Neuronal stem cell (in vitro differentiated cells): ENCODE measurements at regions not wholly inside any gene's neighbourhood (a gene's known extent, or its start where the extent isn't known, plus 50 kb on each side); places are given as distances from the start of the nearest gene placed in this dataset.

Experiments
- DNase-seq: peaks from one replicate; pipeline ENCODE4 v3.0.0-alpha.2; 2013; ENCODE audit warnings: low spot score
- H2AFZ ChIP-seq: one replicate; pipeline ENCODE4 v1.6.1; 2013; ENCODE audit warnings: mild to moderate bottlenecking, low read length, inconsistent platforms
- H2AK5ac ChIP-seq: 2 replicates; pipeline ENCODE4 v1.6.1; 2013; ENCODE audit warnings: low read depth, mild to moderate bottlenecking, inconsistent platforms, low read length, moderate library complexity, mixed read lengths
- H2BK120ac ChIP-seq: 2 replicates; pipeline ENCODE4 v1.6.1; 2013; ENCODE audit warnings: low read depth, mild to moderate bottlenecking, inconsistent platforms, low read length, moderate library complexity, mixed read lengths
- H2BK12ac ChIP-seq: one replicate; pipeline ENCODE4 v1.6.1; 2013; ENCODE audit warnings: low read length, inconsistent platforms
- H2BK15ac ChIP-seq: 2 replicates; pipeline ENCODE4 v1.6.1; 2013; ENCODE audit warnings: mild to moderate bottlenecking, low read length, inconsistent platforms, mixed read lengths
- H2BK5ac ChIP-seq: one replicate; pipeline ENCODE4 v1.6.1; 2013; ENCODE audit warnings: inconsistent platforms, mild to moderate bottlenecking, low read length, moderate library complexity
- H3K14ac ChIP-seq: one replicate; pipeline ENCODE4 v1.6.1; 2013; ENCODE audit warnings: low read length, inconsistent platforms
- H3K18ac ChIP-seq: 2 replicates; pipeline ENCODE4 v1.6.1; 2013; ENCODE audit warnings: low read length, inconsistent platforms
- H3K23ac ChIP-seq: 2 replicates; pipeline ENCODE4 v1.6.1; 2013; ENCODE audit warnings: low read depth, mild to moderate bottlenecking, mixed read lengths, low read length, inconsistent platforms; ENCODE audit not compliant: poor library complexity
- H3K27ac ChIP-seq: replicated peaks from 3 replicates; pipeline ENCODE4 v1.5.1; 2013; ENCODE audit warnings: low read length, inconsistent platforms
- H3K27me3 ChIP-seq, 3 experiments: 2 replicates each; pipeline ENCODE4 v1.6.1; 2013; ENCODE audit warnings: low read length in 3 of 3, mild to moderate bottlenecking in 2 of 3, inconsistent platforms in 1 of 3, low read depth in 1 of 3, mixed read lengths in 1 of 3, moderate library complexity in 1 of 3; ENCODE audit not compliant: control insufficient read depth in 3 of 3, insufficient read depth in 3 of 3
- H3K36me3 ChIP-seq, 2 donors: replicated peaks in 1 of 2; 2 replicates each; pipeline ENCODE4 v1.6.1; 2013; ENCODE audit warnings: low read length in 2 of 2; ENCODE audit not compliant: control insufficient read depth in 2 of 2, insufficient read depth in 2 of 2
- H3K4ac ChIP-seq: 2 replicates; pipeline ENCODE4 v1.6.1; 2013; ENCODE audit warnings: inconsistent platforms, mild to moderate bottlenecking, low read length, moderate library complexity
- H3K4me1 ChIP-seq, 2 donors: 1 replicate in 1 of 2; 2 replicates in 1 of 2; pipeline ENCODE4 v1.6.1; 2013; ENCODE audit warnings: low read length in 2 of 2, low read depth in 1 of 2; ENCODE audit not compliant: control insufficient read depth in 2 of 2, insufficient read depth in 1 of 2
- H3K4me2 ChIP-seq: one replicate; pipeline ENCODE4 v1.6.1; 2013; ENCODE audit warnings: mild to moderate bottlenecking, low read length, inconsistent platforms; ENCODE audit not compliant: insufficient read depth, poor library complexity, severe bottlenecking
- H3K4me3 ChIP-seq, 2 donors: 2 replicates each; pipeline ENCODE4 v1.5.1; 2013; ENCODE audit warnings: low read length in 2 of 2, mild to moderate bottlenecking in 2 of 2, inconsistent platforms in 1 of 2, moderate library complexity in 1 of 2
- H3K79me1 ChIP-seq: one replicate; pipeline ENCODE4 v1.6.1; 2013; ENCODE audit warnings: low read depth, mild to moderate bottlenecking, inconsistent platforms, low read length, moderate library complexity
- H3K9ac ChIP-seq: one replicate; pipeline ENCODE4 v1.6.1; 2013; ENCODE audit warnings: mild to moderate bottlenecking, low read depth, low read length, inconsistent platforms; ENCODE audit not compliant: poor library complexity
- H3K9me3 ChIP-seq, 2 donors: replicated peaks in 1 of 2; 2 replicates each; pipeline versions ENCODE3 to v1.6.1; 2013; ENCODE audit warnings: low read length in 2 of 2, mild to moderate bottlenecking in 2 of 2, inconsistent platforms in 1 of 2, low read depth in 1 of 2, mixed read lengths in 1 of 2, moderate library complexity in 1 of 2; ENCODE audit not compliant: control insufficient read depth in 2 of 2, insufficient read depth in 1 of 2
- H4K8ac ChIP-seq: one replicate; pipeline ENCODE4 v1.6.1; 2013; ENCODE audit warnings: low read depth, mild to moderate bottlenecking, inconsistent platforms, low read length, moderate library complexity
- H4K91ac ChIP-seq: one replicate; pipeline ENCODE4 v1.6.1; 2013; ENCODE audit warnings: low read length, low read depth, mild to moderate bottlenecking, inconsistent platforms; ENCODE audit not compliant: poor library complexity
- WGBS, 2 donors: extraction: QIAGEN DNeasy Blood & Tissue Kit; methylation state at CpG; one replicate each; pipeline ENCODE4 v1.1.7; 2013; ENCODE audit warnings: missing lambda C conversion rate in 2 of 2, mixed read lengths in 1 of 2; ENCODE audit not compliant: insufficient read length in 2 of 2, insufficient replicate concordance in 1 of 2; ENCODE audit errors: extremely low coverage in 2 of 2; 5-methylcytosine and 5-hydroxymethylcytosine counted together

GRCh38 chr4:169927280-169927679 lies 98.9 kb downstream of the MFAP3L start:
- Histone ChIP-seq H2BK15ac (no peak overlapping the region), H3K23ac (no peak overlapping the region), H3K36me3 (no peaks in the 10 kb centered on the region), H3K14ac (no peak overlapping the region), H4K91ac (no peak overlapping the region), H2BK120ac (no peak overlapping the region), H3K4me3 (no peak overlapping the region), H2BK5ac (no peak overlapping the region), H3K79me1 (no peaks in the 10 kb centered on the region), H3K9ac (no peak overlapping the region), H3K27me3 (no peaks in the 10 kb centered on the region), H3K27ac (no peak overlapping the region), H4K8ac (no peak overlapping the region), H3K4me1 (no peaks in the 10 kb centered on the region), H3K4ac (no peak overlapping the region), H3K18ac (no peak overlapping the region), H2AFZ (no peak overlapping the region), H3K9me3 (no peaks in the 10 kb centered on the region), H2BK12ac (no peak overlapping the region), H2AK5ac (no peak overlapping the region), H3K4me2 (no peak overlapping the region)
- no CpG with 5 or more reads among the region's 4 CpGs for WGBS, 2 donors
- no peak for DNase-seq

DNA sequence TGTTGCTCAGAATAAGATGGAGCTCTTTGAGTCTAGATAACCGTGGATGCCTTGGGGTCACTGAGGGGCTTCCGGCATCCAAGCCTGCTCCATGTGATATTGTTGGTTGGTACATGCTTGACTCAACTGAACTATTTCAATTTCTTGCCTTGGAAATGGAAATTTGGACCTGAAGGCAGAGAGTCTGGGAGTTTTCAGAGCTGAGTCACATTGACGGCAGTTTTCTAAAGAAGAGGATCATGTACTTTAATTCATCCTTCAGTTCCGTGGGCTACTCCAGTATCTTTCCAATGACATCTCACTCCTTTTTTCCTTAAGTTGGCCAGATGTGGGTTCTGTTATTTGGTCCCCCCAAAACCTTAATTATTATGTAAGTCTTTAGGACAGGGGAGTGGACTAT lies 100.5 kb downstream of the MFAP3L start:
- WGBS, 2 donors, result no CpG with 5 or more reads among the region's 4 CpGs

DNA sequence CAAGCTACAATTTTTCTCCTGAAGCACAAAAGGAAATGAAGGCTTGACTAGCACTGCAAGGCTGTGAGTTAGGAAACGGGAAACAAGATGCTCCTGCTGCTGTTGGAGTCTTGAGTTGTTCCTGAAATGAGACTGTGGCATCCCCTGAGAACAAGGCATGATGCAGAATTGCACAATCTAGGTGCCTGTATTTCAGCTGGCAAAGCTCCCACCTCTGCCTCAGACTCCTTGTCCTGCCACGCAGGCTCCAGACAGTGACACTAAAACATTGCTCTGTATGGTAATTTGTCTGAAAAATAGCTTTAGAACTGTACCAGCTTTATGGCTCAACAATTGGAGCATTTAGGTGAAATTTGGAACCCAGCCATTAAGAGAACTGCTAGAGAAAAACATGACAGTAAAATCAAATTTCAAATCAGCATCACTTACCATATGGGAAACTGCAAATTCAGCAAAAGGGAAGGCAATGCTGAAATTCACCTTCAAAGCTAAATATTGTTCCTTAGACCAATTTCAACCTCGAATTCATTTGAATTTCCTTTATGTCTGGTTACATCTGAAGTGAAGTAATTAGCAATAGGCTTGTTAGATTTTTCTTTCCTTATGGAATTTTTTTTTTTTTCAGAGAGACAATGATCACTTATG lies 103.4 kb downstream of the MFAP3L start:
- Histone ChIP-seq H3K27me3 (no peaks in the 10 kb centered on the region), H2BK120ac (no peak overlapping the region), H3K79me1 (no peaks in the 10 kb centered on the region), H4K91ac (no peak overlapping the region), H3K23ac (no peak overlapping the region), H2AK5ac (no peak overlapping the region), H3K27ac (no peak overlapping the region), H2BK12ac (no peak overlapping the region), H3K4me2 (no peak overlapping the region), H4K8ac (no peak overlapping the region), H3K4me3 (no peak overlapping the region), H3K9me3 (no peaks in the 10 kb centered on the region), H3K9ac (no peak overlapping the region), H2AFZ (no peak overlapping the region), H2BK15ac (no peak overlapping the region), H3K18ac (no peak overlapping the region), H2BK5ac (no peak overlapping the region), H3K14ac (no peak overlapping the region), H3K36me3 (no peaks in the 10 kb centered on the region), H3K4me1 (no peaks in the 10 kb centered on the region), H3K4ac (no peak overlapping the region)
- WGBS, 2 donors, result no CpG with 5 or more reads among the region's 3 CpGs
- DNase-seq, result no peak

More for the DNA sequence above, 100.5 kb downstream of the MFAP3L start:
- H2BK5ac ChIP-seq, result no peak overlapping the region
- no peak overlapping the region for H3K27ac ChIP-seq
- H4K8ac ChIP-seq, result no peak overlapping the region
- no peak overlapping the region for H2BK15ac ChIP-seq
- no peak overlapping the region for H3K14ac ChIP-seq
- H3K4ac ChIP-seq, result no peak overlapping the region
- no peak overlapping the region for H3K18ac ChIP-seq
- no peak overlapping the region for H2BK12ac ChIP-seq
- H2AK5ac ChIP-seq, result no peak overlapping the region
- no peak overlapping the region for H4K91ac ChIP-seq
- no peaks in the 10 kb centered on the region for H3K27me3 ChIP-seq
- DNase-seq, result no peak
- H3K23ac ChIP-seq, result no peak overlapping the region
- no peaks in the 10 kb centered on the region for H3K4me1 ChIP-seq
- no peaks in the 10 kb centered on the region for H3K9me3 ChIP-seq
- no peak overlapping the region for H3K4me2 ChIP-seq
- H3K79me1 ChIP-seq, result no peaks in the 10 kb centered on the region
- no peak overlapping the region for H3K9ac ChIP-seq
- no peaks in the 10 kb centered on the region for H3K36me3 ChIP-seq
- no peak overlapping the region for H2BK120ac ChIP-seq
- no peak overlapping the region for H2AFZ ChIP-seq
- no peak overlapping the region for H3K4me3 ChIP-seq

GRCh38 chr4:169921732-169922131 lies 104.5 kb downstream of the MFAP3L start:
- Histone ChIP-seq H3K4me3 (no peak overlapping the region), H3K23ac (no peak overlapping the region), H2BK120ac (no peak overlapping the region), H2BK15ac (no peak overlapping the region), H3K79me1 (no peaks in the 10 kb centered on the region), H2AFZ (no peak overlapping the region), H3K18ac (no peak overlapping the region), H3K14ac (no peak overlapping the region), H3K4me1 (no peaks in the 10 kb centered on the region), H3K9ac (no peak overlapping the region), H3K27me3 (no peaks in the 10 kb centered on the region), H3K4me2 (no peak overlapping the region), H3K9me3 (no peaks in the 10 kb centered on the region), H2BK12ac (no peak overlapping the region), H4K91ac (no peak overlapping the region), H2AK5ac (no peak overlapping the region), H4K8ac (no peak overlapping the region), H3K36me3 (no peaks in the 10 kb centered on the region), H3K4ac (no peak overlapping the region), H2BK5ac (no peak overlapping the region), H3K27ac (no peak overlapping the region)
- no CpG with 5 or more reads among the region's 1 CpG for WGBS, 2 donors
- no peak for DNase-seq
